Heart left ventricle (tissue), 13 donors: ENCODE measurements at regions not wholly inside any gene's neighbourhood (a gene's known extent, or its start where the extent isn't known, plus 50 kb on each side); places are given as distances from the start of the nearest gene placed in this dataset.

Source experiments
- POLR2A ChIP-seq, 2 donors: fragments of 450-650 bp; IDR thresholded peaks; one replicate each; pipeline ENCODE4 v1.6.1; 2017; ENCODE audit warnings: antibody characterized with exemption in 2 of 2, mild to moderate bottlenecking in 2 of 2, moderate library complexity in 2 of 2
- TF ChIP-seq, protein P1 (sequence below), 12 donors: fragments of 200-600 bp; sonication (generic) in 4 of 12; IDR thresholded peaks; one replicate each; pipeline versions ENCODE4 v1.5.0 to v1.8.0; 2018 to 2022; ENCODE audit warnings: antibody characterized with exemption in 12 of 12, mild to moderate bottlenecking in 5 of 12
- donor health status: ischemic (EF 13 %, LVEDD 7.1; RV severe dilation, severe dysfunction).
- donor health status: DM: no; HTN: yes; CAD: no.
- donor health status: DM: no; HTN: no; CAD: no.
- donor health status: ischemic (EF 25% LVEDD 6.9; RV normal size, moderate dysfunction).
- donor health status: ischemic (EF 25% LVEDD 5.7; RV mildly dilated, moderate dysfunction).
- donor health status: ischemic (EF 35%, LVEDD 5.7; RV mildly dilated, moderate dysfunction).
- donor health status: nonischemic (EF 11% LVEDD 7.7; RV severe dilation, severe dysfunction).
- donor health status: DM: yes; HTN: yes; CAD: no.
- donor health status: PGD.
- donor health status: ischemic (EF 29% LVEDD 5.4; RV normal size, mild dysfunction).
- donor health status: nonischemic (EF 23%, LVEDD 6.1; RV moderate dilation, normal function).

DNA sequence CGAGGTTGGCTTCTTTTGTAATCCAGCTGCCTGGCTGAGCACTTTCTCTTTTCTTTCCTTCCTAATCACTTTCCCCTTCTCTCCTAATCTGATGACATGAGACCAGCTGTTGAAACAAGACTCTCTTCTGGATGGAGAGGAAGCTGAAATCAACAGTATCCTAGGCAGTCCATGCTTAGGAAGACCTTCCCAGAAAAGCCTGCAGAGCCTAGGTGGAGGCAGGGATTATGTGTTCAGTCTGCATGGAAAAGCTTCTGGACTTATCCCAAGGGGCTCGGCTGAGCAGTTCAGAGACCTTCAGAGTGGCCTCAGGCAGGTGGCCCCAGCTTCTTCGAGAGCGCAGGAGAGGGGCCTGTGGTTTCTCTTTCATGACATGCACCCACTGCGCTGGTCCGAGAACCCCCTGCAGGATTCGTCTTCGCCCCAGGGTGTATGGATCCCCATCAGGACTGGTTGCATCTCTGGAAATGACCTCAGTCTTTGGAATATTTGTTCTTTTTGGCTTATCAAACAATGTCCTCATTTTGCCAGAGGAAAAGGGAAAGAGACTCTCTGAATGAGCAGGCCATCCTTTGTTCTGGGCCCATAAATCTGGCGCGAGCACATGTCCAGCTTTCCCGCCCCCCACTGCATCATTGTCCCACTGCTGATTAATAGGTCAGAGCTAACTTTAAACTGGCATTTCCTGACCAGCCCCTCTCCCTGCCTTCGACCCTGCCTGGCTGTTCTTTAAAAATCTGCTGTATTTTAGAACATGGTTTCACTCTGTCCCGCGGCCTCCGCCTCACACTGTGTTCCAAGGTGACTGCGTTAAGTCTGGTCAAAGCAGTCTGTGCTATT, 177.9 kb upstream of the KLF4 start:
- no peak for TF ChIP-seq POLR2A (IDR thresholded peaks at IDR 0.05)
- TF ChIP-seq, protein P1, sequence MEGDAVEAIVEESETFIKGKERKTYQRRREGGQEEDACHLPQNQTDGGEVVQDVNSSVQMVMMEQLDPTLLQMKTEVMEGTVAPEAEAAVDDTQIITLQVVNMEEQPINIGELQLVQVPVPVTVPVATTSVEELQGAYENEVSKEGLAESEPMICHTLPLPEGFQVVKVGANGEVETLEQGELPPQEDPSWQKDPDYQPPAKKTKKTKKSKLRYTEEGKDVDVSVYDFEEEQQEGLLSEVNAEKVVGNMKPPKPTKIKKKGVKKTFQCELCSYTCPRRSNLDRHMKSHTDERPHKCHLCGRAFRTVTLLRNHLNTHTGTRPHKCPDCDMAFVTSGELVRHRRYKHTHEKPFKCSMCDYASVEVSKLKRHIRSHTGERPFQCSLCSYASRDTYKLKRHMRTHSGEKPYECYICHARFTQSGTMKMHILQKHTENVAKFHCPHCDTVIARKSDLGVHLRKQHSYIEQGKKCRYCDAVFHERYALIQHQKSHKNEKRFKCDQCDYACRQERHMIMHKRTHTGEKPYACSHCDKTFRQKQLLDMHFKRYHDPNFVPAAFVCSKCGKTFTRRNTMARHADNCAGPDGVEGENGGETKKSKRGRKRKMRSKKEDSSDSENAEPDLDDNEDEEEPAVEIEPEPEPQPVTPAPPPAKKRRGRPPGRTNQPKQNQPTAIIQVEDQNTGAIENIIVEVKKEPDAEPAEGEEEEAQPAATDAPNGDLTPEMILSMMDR (IDR thresholded peaks at IDR 0.05), result no peak
